ENCODE measurements at regions not wholly inside any gene's neighbourhood (a gene's known extent, or its start where the extent isn't known, plus 50 kb on each side); places are given as distances from the start of the nearest gene placed in this dataset.
"Not testable (repeated sequence)": the region's sequence is repeated elsewhere in the genome, so short reads cannot be mapped to it uniquely, and the experiment has no call there.

DNA sequence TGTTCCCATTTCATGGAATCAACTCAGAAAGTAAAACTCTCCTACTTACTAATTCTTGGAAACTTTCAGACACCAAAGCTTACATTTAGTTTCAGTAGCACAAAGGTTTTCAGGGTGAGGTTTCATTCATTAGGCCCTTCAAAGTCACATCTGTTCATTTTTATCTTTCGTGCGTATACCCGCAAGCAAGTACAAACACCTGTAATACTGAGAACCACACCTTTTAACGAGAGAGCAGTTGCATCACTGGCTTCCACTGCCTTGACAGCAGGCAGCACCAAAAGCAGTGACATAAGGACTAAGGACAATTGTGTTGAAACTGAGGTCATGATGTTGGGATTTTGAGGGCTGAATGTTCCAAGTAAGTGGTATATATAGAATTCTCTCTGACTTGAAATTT is 60.5 kb downstream of the GOLGA6L22 start:
- not testable (repeated sequence) for DNase-seq

DNA sequence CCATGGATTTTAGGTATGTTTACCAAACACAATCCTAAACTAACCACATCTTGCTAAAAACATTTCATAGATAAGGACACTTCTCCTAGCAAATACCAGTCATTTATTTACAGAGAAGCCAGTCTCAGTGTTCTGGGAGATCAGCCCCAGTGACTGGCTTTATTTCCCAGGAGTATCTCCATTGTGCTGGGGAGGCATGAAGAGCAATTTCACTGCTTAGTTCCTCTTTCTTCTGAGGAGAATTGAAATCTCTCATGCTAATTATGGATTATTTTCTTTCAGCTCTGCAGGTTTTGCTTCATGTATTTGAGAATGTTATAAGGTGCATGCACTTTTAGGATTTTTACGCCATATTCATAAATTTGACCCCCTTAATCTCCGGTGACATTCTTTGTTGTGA is 67.8 kb downstream of the GOLGA6L22 start:
- not testable (repeated sequence) for DNase-seq

DNA sequence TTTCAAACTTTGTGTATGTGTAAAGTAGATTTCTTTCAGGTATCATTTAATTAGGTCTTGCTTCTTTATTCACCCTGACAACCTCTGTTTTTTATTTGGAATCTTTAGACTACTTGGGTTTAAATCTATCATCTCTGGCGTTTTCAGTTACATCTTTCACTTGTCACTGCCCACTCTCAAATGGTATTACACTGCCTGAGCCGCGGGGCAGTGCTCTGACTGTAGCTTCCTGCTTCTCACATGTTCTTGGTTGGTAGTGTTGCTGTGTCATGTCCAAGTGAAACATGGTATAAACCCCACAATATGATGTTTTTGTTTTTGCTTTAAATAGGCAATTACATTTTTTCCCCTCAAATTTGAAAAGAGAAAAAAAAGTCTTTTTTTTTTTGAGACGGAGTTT is 68.3 kb downstream of the GOLGA6L22 start:
- DNase-seq = not testable (repeated sequence)

DNA sequence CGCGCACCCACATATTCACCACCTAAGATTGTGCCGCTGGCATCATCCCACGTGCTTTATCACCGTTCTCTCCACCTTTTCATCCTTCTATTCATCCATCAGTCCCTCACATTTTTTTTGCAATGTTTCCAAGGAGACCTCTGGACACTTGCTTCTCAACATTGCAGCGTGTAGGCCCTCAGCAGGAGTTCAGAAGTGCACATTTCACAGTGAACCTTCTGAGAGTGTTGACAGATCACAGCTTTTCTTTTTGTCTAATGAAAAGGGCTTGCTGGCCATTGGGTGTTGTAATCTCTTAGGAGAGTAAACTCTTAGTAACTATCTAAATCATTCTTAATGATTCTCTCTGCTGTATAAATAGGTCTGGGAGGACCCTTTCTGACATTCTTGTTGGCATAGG is 70.5 kb downstream of the GOLGA6L22 start:
- DNase-seq = not testable (repeated sequence)

DNA sequence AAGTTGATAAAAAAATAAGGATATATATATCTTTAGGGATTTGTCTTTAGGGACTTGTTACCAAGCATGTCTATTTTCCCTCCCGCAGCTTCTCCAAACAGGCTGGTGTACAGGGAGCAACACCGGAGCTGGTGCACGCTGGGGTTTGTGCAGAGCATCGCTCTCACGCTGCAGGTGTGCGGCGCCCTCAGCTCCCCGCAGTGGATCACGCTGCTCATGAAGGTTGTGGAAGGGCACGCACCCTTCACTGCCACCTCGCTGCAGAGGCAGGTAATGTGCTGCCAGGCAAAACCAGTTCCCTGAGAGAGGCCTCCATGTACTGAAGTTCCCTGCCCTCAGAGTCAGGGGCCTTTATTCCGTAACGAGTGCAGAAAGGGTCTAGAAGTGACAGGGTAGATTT is 101.0 kb downstream of the GOLGA6L22 start:
- DNase-seq = not testable (repeated sequence)

DNA sequence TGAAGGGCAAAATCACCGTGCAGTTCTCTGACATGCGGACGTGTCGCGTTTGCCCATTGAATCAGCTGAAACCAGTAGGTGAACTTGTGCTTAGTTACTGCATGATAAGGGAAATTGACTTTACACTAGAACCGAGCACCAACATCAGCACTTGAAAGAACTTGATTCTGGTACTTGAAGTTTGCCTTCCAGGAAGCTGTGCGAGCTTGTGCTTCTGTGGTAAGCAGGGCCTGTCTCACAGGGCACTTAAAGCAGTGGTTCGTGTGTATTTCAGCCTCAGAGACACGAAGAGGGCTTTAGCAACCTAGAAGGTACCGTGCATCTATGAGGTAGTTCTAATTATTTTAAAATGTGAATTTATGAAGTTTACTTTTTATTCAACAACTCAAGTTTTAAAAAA is 103.0 kb downstream of the GOLGA6L22 start:
- DNase-seq = not testable (repeated sequence)

DNA sequence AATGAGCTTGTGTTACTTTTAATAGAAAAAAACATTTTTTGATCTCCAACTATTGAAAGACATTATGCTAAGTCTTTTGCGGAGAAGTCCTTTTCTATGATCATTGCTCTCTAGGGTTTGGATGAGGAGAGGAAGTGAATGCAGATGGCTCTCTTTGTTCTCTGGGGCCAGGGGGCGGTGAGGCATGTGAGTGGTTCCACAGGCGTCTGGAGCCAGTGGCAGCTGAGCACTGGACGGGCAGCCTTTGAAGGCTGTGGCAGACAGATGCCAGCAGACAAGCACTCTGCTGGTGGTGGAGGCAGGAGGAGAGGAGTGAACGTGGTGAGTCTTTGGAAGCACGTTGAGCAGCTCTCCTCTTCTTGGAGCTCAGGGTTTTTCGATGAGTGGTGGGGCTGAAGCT is 107.8 kb downstream of the GOLGA6L22 start:
- DNase-seq = not testable (repeated sequence)

DNA sequence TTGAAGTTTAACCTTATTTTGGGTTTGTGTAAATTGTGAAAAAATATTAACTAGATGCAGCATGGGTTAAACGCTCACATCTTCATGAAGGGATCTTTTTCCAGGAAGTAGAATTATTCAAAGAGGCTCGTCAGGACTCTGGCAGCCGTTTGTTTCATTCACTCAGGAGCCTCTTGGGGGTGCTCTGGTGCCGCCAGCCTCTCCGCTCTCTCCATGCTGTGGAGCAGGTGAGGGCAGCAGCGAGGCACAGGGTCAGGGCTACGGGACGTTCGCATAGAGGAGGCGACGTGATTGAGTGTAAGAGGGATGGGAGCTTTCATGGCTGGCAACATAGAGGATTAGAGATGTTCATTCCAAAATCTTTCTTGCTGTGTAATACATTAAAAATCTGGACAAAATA is 110.8 kb downstream of the GOLGA6L22 start:
- DNase-seq = not testable (repeated sequence)

DNA sequence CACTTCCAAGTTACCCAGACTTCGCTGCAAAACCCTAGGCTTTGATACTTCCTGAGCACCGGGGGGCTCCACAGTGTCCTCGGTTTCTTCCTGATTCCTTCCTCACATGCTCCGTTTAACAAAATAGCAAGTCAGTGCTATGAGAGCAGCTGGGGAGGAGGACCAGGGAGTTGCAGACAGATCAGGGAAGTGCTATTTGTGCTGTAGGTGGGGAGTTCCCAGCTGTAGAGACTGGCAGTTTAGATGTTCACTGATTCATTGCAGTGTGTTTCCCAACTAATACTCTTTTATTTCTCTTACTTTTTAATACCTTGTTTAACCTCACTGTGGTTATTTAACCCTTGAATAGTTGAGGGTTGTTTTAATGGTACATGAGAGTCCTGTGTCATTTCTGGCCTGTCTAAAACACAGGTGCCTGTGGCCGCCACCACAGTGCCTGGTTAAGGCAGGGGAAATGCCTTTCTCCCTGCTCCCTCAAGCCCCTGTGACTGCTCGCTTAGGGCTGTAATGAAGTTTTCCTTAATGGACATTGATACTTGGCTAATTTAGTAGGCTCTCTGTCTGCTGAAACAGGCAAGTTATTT is 113.5 kb downstream of the GOLGA6L22 start:
- DNase-seq = not testable (repeated sequence)

DNA sequence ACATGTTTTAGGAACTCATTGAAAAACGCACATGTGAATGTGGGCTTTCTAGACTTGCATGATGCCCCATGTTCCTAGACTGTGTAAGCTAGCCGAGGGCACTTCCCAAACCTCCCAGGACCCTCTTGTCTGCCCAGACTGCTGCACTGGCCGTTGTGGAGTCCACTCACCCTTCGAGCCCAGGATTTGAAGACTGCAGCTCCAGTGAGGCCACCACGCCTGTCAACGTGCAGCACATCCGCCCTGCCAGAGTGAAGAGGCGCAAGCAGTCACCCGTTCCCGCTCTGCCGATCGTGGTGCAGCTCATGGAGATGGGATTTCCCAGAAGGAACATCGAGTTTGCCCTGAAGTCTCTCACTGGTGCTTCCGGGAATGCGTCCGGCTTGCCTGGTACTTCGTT is 114.1 kb downstream of the GOLGA6L22 start:
- not testable (repeated sequence) for DNase-seq

DNA sequence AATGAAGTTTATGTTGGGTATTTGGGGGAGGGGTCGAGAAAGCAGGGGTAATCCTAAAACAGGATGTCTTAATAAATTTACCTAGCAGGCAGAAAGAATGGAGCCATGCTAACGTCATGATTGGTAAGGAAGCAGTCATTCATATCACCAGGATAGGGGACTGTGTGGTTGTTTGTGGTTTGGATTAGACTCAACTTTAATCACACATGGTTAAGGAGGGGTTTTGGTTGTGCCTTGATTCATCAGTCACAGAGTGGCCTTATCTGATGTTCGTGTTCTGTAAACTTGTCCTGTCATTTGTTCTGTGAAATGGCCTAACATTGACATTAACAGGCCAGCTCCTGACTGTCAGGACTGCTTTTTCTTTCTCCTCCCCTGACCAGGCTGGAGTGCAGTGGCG is 119.1 kb downstream of the GOLGA6L22 start:
- not testable (repeated sequence) for DNase-seq

DNA sequence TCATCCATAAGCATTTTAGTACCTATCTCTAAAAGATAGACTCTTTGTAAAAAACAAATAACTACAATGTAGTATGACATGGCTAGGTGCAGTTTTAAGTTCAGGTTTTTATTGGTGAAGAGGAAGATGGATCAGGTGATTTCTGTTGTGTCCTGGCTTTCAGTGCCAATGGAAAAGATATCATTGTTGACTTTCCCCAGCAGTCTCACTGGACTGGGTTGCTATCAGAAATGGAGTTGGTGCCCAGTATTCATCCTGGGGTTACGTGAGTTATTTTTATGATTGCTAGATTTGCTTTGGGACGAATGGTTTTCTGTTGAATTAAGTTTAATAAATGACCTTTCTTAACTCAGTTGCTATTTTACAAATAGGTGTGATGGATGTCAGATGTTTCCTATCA is 120.5 kb downstream of the GOLGA6L22 start:
- not testable (repeated sequence) for DNase-seq

DNA sequence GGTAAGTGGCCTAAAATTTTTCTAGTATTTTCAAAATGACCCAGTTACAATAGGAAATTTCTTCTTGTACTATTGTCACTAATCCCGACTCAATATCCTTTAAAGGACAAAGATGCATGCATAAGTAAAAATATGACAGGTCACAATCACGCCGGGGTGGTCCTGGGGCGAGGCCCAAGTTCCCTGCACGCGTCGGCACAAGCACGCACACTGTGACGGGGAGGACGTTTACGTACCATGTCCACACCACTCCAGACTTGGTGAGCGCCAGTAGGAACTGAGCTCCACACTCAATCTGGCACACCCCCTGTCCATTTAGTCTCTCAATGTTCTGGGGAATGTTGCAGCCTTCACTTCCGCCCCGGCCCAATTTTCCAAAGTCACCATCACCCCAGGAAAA is 128.7 kb downstream of the GOLGA6L22 start:
- not testable (repeated sequence) for DNase-seq

DNA sequence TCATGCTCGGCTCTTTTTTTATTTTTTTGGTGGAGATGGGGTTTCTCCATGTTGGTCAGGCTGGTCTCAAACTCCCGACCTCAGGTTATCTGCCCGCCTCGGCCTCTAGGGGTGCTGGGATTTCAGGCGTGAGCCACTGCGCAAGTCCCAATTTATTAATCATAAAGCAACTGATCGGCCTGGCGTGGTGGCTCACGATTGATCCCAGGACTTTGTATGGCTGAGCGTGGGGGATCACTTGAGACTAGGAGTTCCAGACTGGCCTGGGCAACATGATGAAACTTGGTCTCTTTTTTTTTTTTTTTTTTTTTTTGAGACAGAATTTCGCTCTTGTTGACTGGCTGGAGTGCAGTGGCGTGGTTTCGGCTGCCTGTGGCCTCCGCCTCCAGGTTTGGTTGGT is 139.8 kb downstream of the GOLGA6L22 start:
- DNase-seq = not testable (repeated sequence)

DNA sequence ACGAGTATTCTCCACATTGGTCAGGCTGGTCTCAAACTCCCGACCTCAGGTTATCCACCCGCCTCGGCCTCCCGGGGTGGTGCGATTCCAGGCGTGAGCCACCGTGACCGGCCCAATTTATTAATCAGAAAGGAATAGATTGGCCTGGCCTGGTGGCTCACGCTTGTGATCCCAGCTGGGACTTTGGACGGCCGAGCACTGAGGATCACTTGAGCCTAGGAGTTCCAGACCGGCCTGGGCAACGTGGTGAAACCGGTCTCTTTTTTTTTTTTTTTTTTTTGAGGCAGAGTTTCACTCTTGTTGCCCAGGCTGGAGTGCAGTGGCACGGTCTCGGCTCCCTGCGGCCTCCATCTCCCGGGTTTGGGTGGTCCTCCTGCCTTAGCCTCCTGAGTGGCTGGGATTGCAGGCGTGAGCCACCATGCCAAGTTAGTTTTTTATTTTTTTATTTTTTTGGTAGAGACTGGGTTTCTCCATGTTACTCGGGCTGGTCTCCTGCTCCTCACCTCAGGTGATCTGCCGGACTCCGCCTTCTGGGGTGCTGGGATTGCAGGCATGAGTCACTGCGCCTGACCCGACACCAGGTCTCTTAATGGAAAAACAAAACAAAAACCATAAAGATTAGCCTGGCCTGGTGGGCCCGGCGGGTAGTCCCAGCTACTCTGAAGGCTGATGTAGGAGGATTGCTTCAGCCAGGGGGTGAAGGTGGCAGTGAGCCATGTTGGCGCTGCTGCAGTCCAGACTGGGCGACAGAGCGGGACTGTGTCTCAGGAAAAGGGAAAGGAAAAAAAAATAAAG is 141.0 kb downstream of the GOLGA6L22 start:
- DNase-seq = not testable (repeated sequence)

DNA sequence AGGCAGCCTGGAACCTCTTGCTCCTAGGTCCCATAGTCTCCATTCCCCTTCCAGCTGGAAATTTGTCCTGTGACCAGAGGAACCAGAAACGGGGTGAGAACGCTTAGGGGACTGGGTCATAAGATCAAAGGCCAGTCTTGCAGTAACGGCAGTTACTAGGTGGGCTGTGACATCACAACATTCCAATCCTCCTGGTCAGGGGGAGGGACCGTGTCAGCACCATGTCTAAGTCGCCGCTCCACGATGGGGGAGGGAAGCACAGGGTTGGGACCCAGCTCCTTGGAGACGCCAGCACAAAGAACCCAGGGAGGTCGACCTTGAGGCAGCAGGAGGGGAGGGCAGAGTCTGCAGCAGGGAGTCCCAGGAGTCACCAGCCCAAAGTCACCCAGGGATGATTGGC is 158.3 kb downstream of the GOLGA6L22 start:
- not testable (repeated sequence) for DNase-seq

DNA sequence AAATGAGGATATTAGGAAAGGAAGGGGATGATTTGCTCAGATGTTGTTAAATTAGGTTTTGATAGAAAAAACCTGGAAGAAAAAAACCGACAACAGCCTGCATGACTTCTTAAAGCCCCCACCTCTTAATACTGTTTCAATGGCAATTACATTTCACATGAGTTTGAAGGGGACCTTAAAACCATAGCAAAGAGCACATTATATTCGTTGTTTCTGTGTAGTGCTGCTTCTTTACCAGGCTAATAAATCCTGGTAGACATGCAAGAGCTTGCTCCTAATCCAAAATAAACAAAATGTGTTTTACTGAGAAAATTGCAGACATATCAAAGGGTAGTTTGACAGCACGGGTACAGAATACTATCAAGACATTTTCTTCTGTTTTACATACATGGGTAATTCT is 154.7 kb upstream of the NIPA1 start:
- not testable (repeated sequence) for DNase-seq

DNA sequence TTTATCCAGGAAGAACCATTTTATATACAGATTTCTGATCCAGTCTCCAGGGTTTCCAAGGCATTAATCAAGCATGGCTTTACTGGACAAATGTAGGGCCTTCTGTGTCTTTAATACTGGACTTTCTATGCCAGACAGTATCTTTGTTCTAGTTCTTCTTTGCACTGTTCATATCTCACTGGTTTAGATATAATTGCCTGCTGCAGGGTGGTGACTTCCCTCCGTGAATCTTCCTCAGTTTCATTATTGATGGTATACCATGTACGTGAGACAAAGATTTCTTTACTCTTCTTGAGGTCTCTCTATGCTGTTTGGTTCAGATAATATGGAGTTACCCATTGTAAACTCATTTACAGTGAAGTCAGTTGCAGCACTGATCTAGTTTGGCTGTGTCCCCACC is 146.5 kb upstream of the NIPA1 start:
- not testable (repeated sequence) for DNase-seq

DNA sequence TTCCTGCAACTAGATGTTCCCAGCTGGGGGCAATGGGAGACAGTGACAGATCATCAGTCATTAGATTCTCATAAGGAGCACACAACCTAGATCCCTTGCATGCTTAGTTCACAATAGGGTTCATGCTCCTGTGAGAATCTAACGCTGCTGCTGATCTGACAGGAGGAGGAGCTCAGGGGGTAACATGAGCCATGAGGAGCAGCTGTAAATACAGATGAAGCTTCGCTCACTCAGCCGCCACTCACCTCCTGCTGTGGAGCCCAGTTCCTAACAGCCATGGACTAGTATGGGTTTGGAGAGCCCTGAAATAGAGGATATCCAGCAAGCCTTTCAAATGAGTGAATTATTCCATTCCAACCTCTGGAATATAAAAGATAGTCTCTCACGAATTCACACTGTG is 137.0 kb upstream of the NIPA1 start:
- DNase-seq = not testable (repeated sequence)

DNA sequence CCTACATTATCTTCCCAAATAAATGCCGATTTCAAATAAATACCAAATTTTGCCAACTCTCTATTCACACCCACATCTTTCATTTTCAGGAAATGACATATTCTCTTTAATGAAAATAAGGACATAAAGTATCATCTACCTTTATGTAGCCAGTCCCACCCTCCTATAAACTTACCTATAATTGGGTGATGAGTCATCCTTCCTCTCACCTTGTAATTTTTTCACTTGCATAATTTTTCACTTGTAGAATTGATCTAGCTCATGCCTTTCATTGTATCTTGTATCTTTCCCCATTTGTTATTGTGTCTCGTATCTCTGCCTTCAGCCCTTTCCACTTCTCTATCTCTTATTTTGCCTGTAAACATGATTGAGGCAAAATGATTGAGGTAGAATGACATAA is 135.3 kb upstream of the NIPA1 start:
- DNase-seq = not testable (repeated sequence)

DNA sequence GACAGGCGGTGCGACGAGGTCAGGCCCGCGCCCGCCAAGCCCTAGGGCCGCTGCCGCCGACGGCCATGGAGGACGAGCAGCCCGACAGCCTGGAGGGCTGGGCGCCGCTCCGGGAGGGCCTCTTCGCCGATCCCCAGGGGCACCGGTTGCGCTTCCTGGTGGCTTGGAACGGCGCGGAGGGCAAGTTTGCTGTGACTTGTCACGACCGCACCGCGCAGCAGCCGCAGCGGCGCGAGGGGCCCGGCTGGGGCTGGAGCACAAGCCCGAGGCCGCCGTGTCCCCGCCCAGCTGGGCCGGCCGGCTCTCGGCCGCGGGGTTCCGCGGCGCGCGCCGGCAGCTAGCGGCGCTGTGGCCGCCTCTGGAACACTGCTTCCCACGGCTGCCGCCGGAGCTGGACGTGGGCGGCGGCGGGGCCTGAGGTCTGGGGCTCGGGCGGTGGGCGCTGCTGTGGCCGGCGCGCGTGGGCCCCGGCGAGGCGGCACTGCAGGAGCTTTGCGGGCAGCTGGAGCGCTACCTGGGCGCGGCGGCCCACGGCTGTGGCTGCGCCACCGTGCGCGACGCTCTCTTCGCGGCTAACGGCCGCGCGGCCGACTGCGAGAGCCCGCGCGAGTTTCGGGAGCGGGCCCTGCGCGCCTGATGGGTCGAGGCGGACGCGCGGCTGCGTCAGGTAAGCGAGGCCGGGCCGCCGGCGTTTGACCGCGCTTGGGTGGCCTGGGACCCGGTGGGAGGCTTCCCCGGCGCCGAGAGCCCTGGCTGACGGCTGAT is 122.0 kb upstream of the NIPA1 start:
- DNase-seq = peak; percentile 12

DNA sequence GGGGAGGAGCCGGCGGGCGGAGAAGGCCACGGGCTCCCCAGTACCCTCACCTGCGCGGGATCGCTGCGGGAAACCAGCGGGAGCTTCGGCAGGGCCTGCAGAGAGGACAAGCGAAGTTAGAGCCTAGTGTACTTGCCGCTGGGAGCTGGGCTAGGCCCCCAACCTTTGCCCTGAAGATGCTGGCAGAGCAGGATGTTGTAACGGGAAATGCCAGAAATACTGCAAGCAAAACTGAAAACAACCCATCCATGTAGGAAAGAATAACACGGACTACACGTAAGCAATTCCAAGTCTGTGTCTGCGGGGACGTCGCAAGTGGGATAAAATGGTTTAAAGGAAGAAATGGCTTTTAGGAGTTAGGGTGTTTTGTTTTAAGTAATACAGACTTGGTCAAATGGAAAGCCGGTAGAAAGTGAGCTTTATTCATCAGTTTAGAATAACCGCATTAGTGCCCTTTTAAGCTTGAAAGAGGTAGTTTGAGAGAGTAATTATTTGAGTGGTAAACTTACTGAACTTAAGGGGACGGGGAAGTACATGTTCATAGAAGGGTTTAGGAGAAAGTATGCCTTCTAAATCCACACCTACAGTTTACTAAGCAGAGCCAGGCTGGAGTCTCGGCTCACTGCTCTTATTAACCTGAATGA is 121.3 kb upstream of the NIPA1 start:
- peak; percentile 68 for DNase-seq

DNA sequence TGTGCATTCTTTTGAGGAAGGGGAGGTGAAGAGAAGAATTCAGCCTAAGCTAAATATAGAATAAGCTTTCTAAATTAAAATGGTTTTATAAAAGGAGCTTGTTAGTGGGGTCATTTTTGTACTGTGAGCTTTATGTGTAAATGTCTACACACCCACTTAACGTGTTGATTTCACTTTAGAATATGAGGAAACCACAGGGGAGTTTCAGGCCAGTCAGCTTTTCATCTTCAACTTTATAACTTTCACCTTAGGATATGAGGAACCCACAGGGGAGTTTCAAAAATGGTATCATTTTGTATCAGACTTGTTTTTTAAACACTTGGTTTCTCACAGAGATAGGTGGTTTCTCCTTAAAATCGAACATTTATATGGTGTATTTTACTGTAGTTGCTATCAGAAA is 120.7 kb upstream of the NIPA1 start:
- not testable (repeated sequence) for DNase-seq

All from fibroblast of upper back skin (primary cell).